IPS-15b (cell line): ENCODE measurements at regions not wholly inside any gene's neighbourhood (a gene's known extent, or its start where the extent isn't known, plus 50 kb on each side); places are given as distances from the start of the nearest gene placed in this dataset.

Experiments
- H3K27me3 ChIP-seq: one replicate; pipeline ENCODE4 v1.6.1; 2013; ENCODE audit warnings: low read length; ENCODE audit not compliant: control insufficient read depth, insufficient read depth
- H3K36me3 ChIP-seq: one replicate; pipeline ENCODE4 v1.6.1; 2013; ENCODE audit warnings: low read length; ENCODE audit not compliant: control insufficient read depth, insufficient read depth
- H3K4me1 ChIP-seq: one replicate; pipeline ENCODE4 v1.6.1; 2013; ENCODE audit warnings: mild to moderate bottlenecking, low read length; ENCODE audit not compliant: control insufficient read depth, insufficient read depth
- H3K4me3 ChIP-seq: one replicate; pipeline ENCODE4 v1.5.1; 2013; ENCODE audit warnings: low read depth, low read length
- H3K9ac ChIP-seq: one replicate; pipeline ENCODE4 v1.6.1; 2013; ENCODE audit warnings: low read depth, mild to moderate bottlenecking, low read length
- H3K9me3 ChIP-seq: one replicate; pipeline ENCODE4 v1.6.1; 2013; ENCODE audit warnings: mild to moderate bottlenecking, low read length; ENCODE audit not compliant: control insufficient read depth, insufficient read depth

- Histone ChIP-seq H3K4me1 (peaks cover 6% of the 10 kb centered on the region), H3K9ac (no peak overlapping the region), H3K9me3 (no peaks in the 10 kb centered on the region), H3K36me3 (no peaks in the 10 kb centered on the region), H3K27me3 (no peaks in the 10 kb centered on the region), H3K4me3 (no peak overlapping the region)
These were observed 127.5 kb upstream of the GK2 start for GRCh38 chr4:79535516-79535915.

- Histone ChIP-seq H3K36me3 (no peaks in the 10 kb centered on the region), H3K4me1 (no peaks in the 10 kb centered on the region), H3K4me3 (no peak overlapping the region), H3K27me3 (no peaks in the 10 kb centered on the region), H3K9me3 (no peaks in the 10 kb centered on the region), H3K9ac (no peak overlapping the region)
These were observed 120.2 kb upstream of the GK2 start for GRCh38 chr4:79528241-79528706.

GRCh38 chr4:79526641-79527565 is 118.9 kb upstream of the GK2 start:
- Histone ChIP-seq H3K4me1 (no peaks in the 10 kb centered on the region), H3K9me3 (no peaks in the 10 kb centered on the region), H3K27me3 (no peaks in the 10 kb centered on the region), H3K9ac (no peak overlapping the region), H3K4me3 (no peak overlapping the region), H3K36me3 (no peaks in the 10 kb centered on the region)

- no peaks in the 10 kb centered on the region for H3K36me3 ChIP-seq
- H3K4me3 ChIP-seq = no peak overlapping the region
- H3K4me1 ChIP-seq = no peaks in the 10 kb centered on the region
- no peak overlapping the region for H3K9ac ChIP-seq
- H3K27me3 ChIP-seq = no peaks in the 10 kb centered on the region
- H3K9me3 ChIP-seq = no peaks in the 10 kb centered on the region
These were observed 108.1 kb upstream of the GK2 start for GRCh38 chr4:79516114-79516513.

- H3K4me3 ChIP-seq = no peak overlapping the region
- no peaks in the 10 kb centered on the region for H3K36me3 ChIP-seq
- H3K4me1 ChIP-seq = no peaks in the 10 kb centered on the region
- H3K27me3 ChIP-seq = no peaks in the 10 kb centered on the region
- H3K9me3 ChIP-seq = no peaks in the 10 kb centered on the region
- no peak overlapping the region for H3K9ac ChIP-seq
These were observed 106.7 kb upstream of the GK2 start for GRCh38 chr4:79514621-79515329.

- no peaks in the 10 kb centered on the region for H3K36me3 ChIP-seq
- H3K4me3 ChIP-seq = no peak overlapping the region
- no peaks in the 10 kb centered on the region for H3K27me3 ChIP-seq
- no peak overlapping the region for H3K9ac ChIP-seq
- H3K4me1 ChIP-seq = no peaks in the 10 kb centered on the region
- H3K9me3 ChIP-seq = no peaks in the 10 kb centered on the region
These were observed 105.5 kb upstream of the GK2 start for GRCh38 chr4:79513576-79513975.

- Histone ChIP-seq H3K4me3 (no peak overlapping the region), H3K4me1 (no peaks in the 10 kb centered on the region), H3K9ac (no peak overlapping the region), H3K36me3 (no peaks in the 10 kb centered on the region), H3K9me3 (no peaks in the 10 kb centered on the region), H3K27me3 (no peaks in the 10 kb centered on the region)
These were observed 104.3 kb upstream of the GK2 start for GRCh38 chr4:79512363-79512762.

- Histone ChIP-seq H3K9me3 (no peaks in the 10 kb centered on the region), H3K27me3 (no peaks in the 10 kb centered on the region), H3K9ac (no peak overlapping the region), H3K36me3 (no peaks in the 10 kb centered on the region), H3K4me1 (peaks cover 4% of the 10 kb centered on the region), H3K4me3 (no peak overlapping the region)
These were observed 94.1 kb upstream of the GK2 start for GRCh38 chr4:79502081-79502480.

GRCh38 chr4:79498282-79498681 is 90.3 kb upstream of the GK2 start:
- H3K27me3 ChIP-seq = no peaks in the 10 kb centered on the region
- H3K9ac ChIP-seq = no peak overlapping the region
- no peaks in the 10 kb centered on the region for H3K36me3 ChIP-seq
- peaks cover 4% of the 10 kb centered on the region for H3K4me1 ChIP-seq
- no peaks in the 10 kb centered on the region for H3K9me3 ChIP-seq
- no peak overlapping the region for H3K4me3 ChIP-seq

- Histone ChIP-seq H3K9ac (no peak overlapping the region), H3K4me1 (peaks cover 4% of the 10 kb centered on the region), H3K36me3 (no peaks in the 10 kb centered on the region)
These were observed 89.0 kb upstream of the GK2 start for GRCh38 chr4:79497001-79497400.

GRCh38 chr4:79495447-79495846 is 87.4 kb upstream of the GK2 start:
- Histone ChIP-seq H3K9me3 (no peaks in the 10 kb centered on the region), H3K36me3 (no peaks in the 10 kb centered on the region), H3K4me1 (peaks cover 4% of the 10 kb centered on the region), H3K4me3 (no peak overlapping the region), H3K9ac (no peak overlapping the region), H3K27me3 (no peaks in the 10 kb centered on the region)

More at GRCh38 chr4:79497001-79497400, 89.0 kb upstream of the GK2 start:
- no peaks in the 10 kb centered on the region for H3K27me3 ChIP-seq
- H3K4me3 ChIP-seq = no peak overlapping the region
- H3K9me3 ChIP-seq = no peaks in the 10 kb centered on the region

- Histone ChIP-seq H3K36me3 (no peaks in the 10 kb centered on the region), H3K9me3 (no peaks in the 10 kb centered on the region), H3K4me3 (no peak overlapping the region), H3K9ac (no peak overlapping the region), H3K4me1 (no peaks in the 10 kb centered on the region), H3K27me3 (no peaks in the 10 kb centered on the region)
These were observed 84.1 kb upstream of the GK2 start for GRCh38 chr4:79492148-79492547.
